GM18868 (cell line): ENCODE measurements at regions not wholly inside any gene's neighbourhood (a gene's known extent, or its start where the extent isn't known, plus 50 kb on each side); places are given as distances from the start of the nearest gene placed in this dataset.

Experiments used
- ATAC-seq: cut with Tn5 transposase; IDR thresholded peaks from one replicate; pipeline ENCODE4 v1.9.1; 2021; ENCODE audit warnings: mild to moderate bottlenecking, moderate library complexity; ENCODE audit not compliant: unreplicated experiment

GRCh38 chr15:88321271-88321670 lies 64.7 kb upstream of the NTRK3 start:
- no peak for ATAC-seq

DNA sequence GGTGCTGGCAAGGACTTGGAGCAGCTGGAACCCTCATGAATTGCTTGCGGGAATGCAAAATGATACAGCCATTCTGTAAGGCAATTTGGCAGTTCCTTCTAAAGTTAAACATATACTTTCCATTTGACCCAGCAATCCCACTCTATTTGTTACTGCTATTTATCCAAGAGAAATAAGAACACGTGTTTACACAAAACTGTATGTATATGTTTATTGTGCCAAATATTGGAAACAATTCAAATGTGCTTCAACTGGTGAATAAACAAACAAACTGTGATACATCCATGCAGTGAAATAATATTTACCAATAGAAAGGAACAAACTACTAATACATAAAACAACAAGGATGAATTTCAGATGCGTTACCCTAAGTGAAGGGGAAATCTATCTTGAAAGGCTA lies 60.0 kb upstream of the NTRK3 start:
- no peak for ATAC-seq

DNA sequence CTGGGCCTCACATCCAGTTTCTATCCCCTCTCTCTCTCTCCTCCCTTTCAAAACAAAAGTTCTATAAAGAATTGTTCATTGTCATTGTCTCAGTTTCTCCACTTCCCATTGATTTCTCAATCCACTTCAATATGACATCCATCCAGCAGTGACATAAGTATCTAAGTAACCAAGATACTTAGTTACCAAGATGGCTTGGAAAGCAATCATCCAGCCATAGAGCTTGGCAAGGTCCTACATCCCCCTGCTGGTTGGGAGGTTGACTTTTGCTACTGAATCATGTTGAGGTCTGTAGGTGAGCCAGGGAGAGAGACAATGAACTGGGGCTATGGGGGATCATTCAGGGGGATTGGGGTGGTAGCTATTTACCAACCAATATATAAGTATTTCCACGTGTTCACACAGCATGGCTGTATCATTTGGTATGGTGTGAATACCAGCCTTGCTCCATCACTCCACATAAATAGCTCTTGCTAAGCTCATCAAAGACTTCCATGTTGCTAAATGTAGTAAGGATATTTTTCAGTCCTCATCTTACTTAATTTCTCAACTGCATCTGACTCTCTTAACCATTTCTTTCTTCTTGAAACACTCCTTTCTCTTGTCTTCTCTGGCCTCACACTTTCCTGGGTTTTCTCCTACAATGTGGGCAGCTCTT lies 58.8 kb upstream of the NTRK3 start:
- no peak for ATAC-seq

DNA sequence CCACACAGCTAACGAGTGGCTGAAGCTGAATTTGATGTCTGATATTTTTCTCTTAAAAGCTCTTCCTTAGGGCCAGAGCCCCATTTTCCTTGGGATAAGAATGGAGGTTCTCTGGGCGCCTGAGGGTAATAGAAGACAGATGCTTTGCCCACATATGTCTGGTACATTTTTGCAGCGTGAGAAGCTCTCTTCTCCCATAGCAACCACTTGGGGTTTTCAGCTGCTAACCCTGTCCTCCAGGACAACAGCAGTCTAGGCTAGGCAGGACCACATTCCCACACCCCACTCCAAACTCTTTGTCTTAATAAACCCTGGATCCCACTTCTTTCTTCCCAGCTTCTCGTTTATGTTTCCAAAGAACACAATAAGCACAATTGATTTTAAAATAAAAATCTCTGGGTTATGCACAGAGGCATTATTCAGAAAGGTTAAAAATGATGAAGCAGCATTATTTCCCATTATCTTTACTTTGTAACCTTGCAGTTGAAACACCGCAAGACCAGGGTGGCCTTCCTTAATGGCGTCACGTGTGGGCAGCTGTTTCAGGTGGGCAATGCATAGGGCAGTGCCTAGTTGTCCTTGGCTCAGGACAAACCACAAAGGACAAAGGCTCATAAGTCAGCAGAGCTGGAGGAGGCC lies 56.5 kb upstream of the NTRK3 start:
- ATAC-seq: no peak

- no peak for ATAC-seq
Measured at GRCh38 chr15:88309363-88309762, 52.8 kb upstream of the NTRK3 start.

DNA sequence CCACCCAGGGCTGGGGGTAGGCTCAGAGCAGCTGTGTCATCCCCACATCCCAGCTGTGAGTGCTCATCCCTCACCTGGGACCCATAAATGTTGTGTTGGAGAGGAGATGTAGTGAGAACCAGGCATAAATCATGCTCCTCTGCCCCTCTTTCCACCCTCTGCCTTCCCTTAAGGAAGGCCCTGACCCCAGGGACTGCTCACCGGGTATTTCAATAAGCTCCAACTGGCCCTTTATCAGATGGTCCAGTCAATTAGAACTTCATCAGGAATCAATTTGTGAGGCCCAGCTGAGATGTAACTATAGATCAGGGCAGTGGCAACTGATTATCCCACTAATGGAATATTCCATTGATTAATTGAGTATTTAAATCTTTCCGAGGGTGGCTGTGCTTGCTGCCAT lies 50.8 kb upstream of the NTRK3 start:
- ATAC-seq: no peak
